Liver (tissue), 8 donors: ENCODE measurements at regions not wholly inside any gene's neighbourhood (a gene's known extent, or its start where the extent isn't known, plus 50 kb on each side); places are given as distances from the start of the nearest gene placed in this dataset.

Source experiments
- DNase-seq: peaks from one replicate; pipeline ENCODE4 v3.0.0-alpha.2; 2017; ENCODE audit warnings: low spot score
- H3K27ac ChIP-seq, 2 donors: one replicate each; pipeline ENCODE4 v1.7.0; 2013; ENCODE audit warnings: inconsistent platforms in 2 of 2, low read length in 2 of 2, control low read depth in 1 of 2, low read depth in 1 of 2, mild to moderate bottlenecking in 1 of 2
- H3K27me3 ChIP-seq, 4 donors: one replicate each; pipeline versions ENCODE4 v1.6.1 to v1.7.0; 2013; ENCODE audit warnings: low read length in 3 of 4, inconsistent platforms in 1 of 4, mild to moderate bottlenecking in 1 of 4, moderate library complexity in 1 of 4; ENCODE audit not compliant: control insufficient read depth in 4 of 4, insufficient read depth in 4 of 4
- H3K36me3 ChIP-seq, 4 donors: one replicate each; pipeline versions ENCODE4 v1.6.1 to v1.7.0; 2013; ENCODE audit warnings: low read length in 3 of 4, mild to moderate bottlenecking in 3 of 4, low read depth in 1 of 4, moderate library complexity in 1 of 4; ENCODE audit not compliant: control insufficient read depth in 4 of 4, insufficient read depth in 3 of 4
- H3K4me1 ChIP-seq, 4 donors: one replicate each; pipeline versions ENCODE4 v1.6.1 to v1.7.0; 2013; ENCODE audit warnings: low read length in 3 of 4, mild to moderate bottlenecking in 3 of 4, moderate library complexity in 1 of 4; ENCODE audit not compliant: control insufficient read depth in 4 of 4, insufficient read depth in 4 of 4
- H3K4me3 ChIP-seq, 3 donors: one replicate each; pipeline versions ENCODE4 v1.6.1 to v1.7.0; 2013; ENCODE audit warnings: low read length in 3 of 3, control low read depth in 1 of 3, low read depth in 1 of 3, mild to moderate bottlenecking in 1 of 3
- H3K9ac ChIP-seq, 2 donors: one replicate each; pipeline ENCODE4 v1.7.0; 2013; ENCODE audit warnings: low read length in 2 of 2, mild to moderate bottlenecking in 2 of 2, moderate library complexity in 2 of 2, control low read depth in 1 of 2, low read depth in 1 of 2
- H3K9me3 ChIP-seq, 4 donors: one replicate each; pipeline versions ENCODE4 v1.6.1 to v1.7.0; 2013; ENCODE audit warnings: low read length in 3 of 4; ENCODE audit not compliant: control insufficient read depth in 4 of 4
- EGR1 ChIP-seq, 2 donors: IDR thresholded peaks; 2 replicates each; pipeline ENCODE4 v1.6.1; 2016 to 2018; ENCODE audit warnings: antibody characterized with exemption in 2 of 2, low read depth in 2 of 2
- FOXA1 ChIP-seq: IDR thresholded peaks from 2 replicates; pipeline ENCODE4 v1.6.1; 2016; ENCODE audit warnings: antibody characterized with exemption
- FOXA2 ChIP-seq: IDR thresholded peaks from 2 replicates; pipeline ENCODE4 v1.6.1; 2016; ENCODE audit warnings: antibody characterized with exemption
- GABPA ChIP-seq, 2 donors: IDR thresholded peaks in 1 of 2; conservative IDR thresholded peaks in 1 of 2; 2 replicates each; pipeline ENCODE4 v1.6.1; 2016; ENCODE audit warnings: antibody characterized with exemption in 2 of 2, mild to moderate bottlenecking in 1 of 2, moderate library complexity in 1 of 2
- HNF4A ChIP-seq, 2 donors: conservative IDR thresholded peaks; 2 replicates each; pipeline ENCODE4 v1.6.1; 2016; ENCODE audit warnings: antibody characterized with exemption in 2 of 2, mild to moderate bottlenecking in 2 of 2
- HNF4G ChIP-seq: IDR thresholded peaks from 2 replicates; pipeline ENCODE4 v1.6.1; 2016; ENCODE audit warnings: antibody characterized with exemption
- JUND ChIP-seq, 2 donors: IDR thresholded peaks; 2 replicates each; pipeline ENCODE4 v1.6.1; 2016; ENCODE audit warnings: antibody characterized with exemption in 2 of 2
- MAX ChIP-seq: IDR thresholded peaks from 2 replicates; pipeline ENCODE4 v1.6.1; 2016; ENCODE audit warnings: antibody characterized with exemption
- NR2F2 ChIP-seq: IDR thresholded peaks from 2 replicates; pipeline ENCODE4 v1.6.1; 2016; ENCODE audit warnings: antibody characterized with exemption
- RAD21 ChIP-seq, 2 donors: IDR thresholded peaks; 2 replicates each; pipeline ENCODE4 v1.6.1; 2016; ENCODE audit warnings: antibody characterized with exemption in 2 of 2, mild to moderate bottlenecking in 2 of 2
- REST ChIP-seq: IDR thresholded peaks from 2 replicates; pipeline ENCODE4 v1.6.1; 2016; ENCODE audit warnings: antibody characterized with exemption, mild to moderate bottlenecking
- RXRA ChIP-seq, 2 donors: IDR thresholded peaks; 2 replicates each; pipeline ENCODE4 v1.6.1; 2017 to 2018; ENCODE audit warnings: antibody characterized with exemption in 2 of 2, mild to moderate bottlenecking in 1 of 2
- SP1 ChIP-seq: IDR thresholded peaks from 2 replicates; pipeline ENCODE4 v1.6.1; 2018; ENCODE audit warnings: antibody characterized with exemption, mild to moderate bottlenecking
- TAF1 ChIP-seq: conservative IDR thresholded peaks from 2 replicates; pipeline ENCODE4 v1.6.1; 2016; ENCODE audit warnings: antibody characterized with exemption, mild to moderate bottlenecking
- YY1 ChIP-seq: IDR thresholded peaks from 2 replicates; pipeline ENCODE4 v1.6.1; 2016; ENCODE audit warnings: antibody characterized with exemption, mild to moderate bottlenecking
- ZBTB33 ChIP-seq: IDR thresholded peaks from 2 replicates; pipeline ENCODE4 v1.6.1; 2016; ENCODE audit warnings: antibody characterized with exemption
- WGBS: extraction: QIAGEN DNeasy Blood & Tissue Kit; methylation state at CpG from one replicate; pipeline ENCODE4 v1.1.7; 2013; 5-methylcytosine and 5-hydroxymethylcytosine counted together
- TF ChIP-seq, protein P1 (sequence below): IDR thresholded peaks from 2 replicates; pipeline ENCODE4 v1.6.1; 2016; ENCODE audit warnings: antibody characterized with exemption
- TF ChIP-seq, protein P2 (sequence below): fragments of 150-350 bp; IDR thresholded peaks from 2 replicates; pipeline ENCODE4 v1.5.1; 2017; ENCODE audit warnings: improper control_type of control experiment, low read depth, low read length; ENCODE audit not compliant: missing input control
- donor health status: healthy.
- donor health status: healthy.
- donor health status: healthy.
- donor health status: healthy.
- donor health status: healthy.

GRCh38 chr2:160696087-160696452 is 202.5 kb upstream of the RBMS1 start:
- Histone ChIP-seq H3K9ac (no peak overlapping the region), H3K27me3 (no peaks in the 10 kb centered on the region), H3K27ac (no peak overlapping the region), H3K36me3 (no peaks in the 10 kb centered on the region), H3K9me3 (no peaks in the 10 kb centered on the region), H3K4me3 (no peak overlapping the region), H3K4me1 (no peaks in the 10 kb centered on the region)
- no peak for TF ChIP-seq HNF4A (conservative IDR thresholded peaks at IDR 0.05)
- no peak for TF ChIP-seq EGR1 (IDR thresholded peaks at IDR 0.05; ENCODE audit: low read depth in 2 of 2)
- no peak for TF ChIP-seq HNF4G
- TF ChIP-seq RXRA (IDR thresholded peaks at IDR 0.05) = no peak
- no peak for TF ChIP-seq MAX
- no peak for TF ChIP-seq SP1
- TF ChIP-seq TAF1 = no peak
- no peak for TF ChIP-seq FOXA1
- TF ChIP-seq JUND (IDR thresholded peaks at IDR 0.05) = no peak
- TF ChIP-seq, protein P1, sequence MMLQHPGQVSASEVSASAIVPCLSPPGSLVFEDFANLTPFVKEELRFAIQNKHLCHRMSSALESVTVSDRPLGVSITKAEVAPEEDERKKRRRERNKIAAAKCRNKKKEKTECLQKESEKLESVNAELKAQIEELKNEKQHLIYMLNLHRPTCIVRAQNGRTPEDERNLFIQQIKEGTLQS = no peak
- TF ChIP-seq, protein P2, sequence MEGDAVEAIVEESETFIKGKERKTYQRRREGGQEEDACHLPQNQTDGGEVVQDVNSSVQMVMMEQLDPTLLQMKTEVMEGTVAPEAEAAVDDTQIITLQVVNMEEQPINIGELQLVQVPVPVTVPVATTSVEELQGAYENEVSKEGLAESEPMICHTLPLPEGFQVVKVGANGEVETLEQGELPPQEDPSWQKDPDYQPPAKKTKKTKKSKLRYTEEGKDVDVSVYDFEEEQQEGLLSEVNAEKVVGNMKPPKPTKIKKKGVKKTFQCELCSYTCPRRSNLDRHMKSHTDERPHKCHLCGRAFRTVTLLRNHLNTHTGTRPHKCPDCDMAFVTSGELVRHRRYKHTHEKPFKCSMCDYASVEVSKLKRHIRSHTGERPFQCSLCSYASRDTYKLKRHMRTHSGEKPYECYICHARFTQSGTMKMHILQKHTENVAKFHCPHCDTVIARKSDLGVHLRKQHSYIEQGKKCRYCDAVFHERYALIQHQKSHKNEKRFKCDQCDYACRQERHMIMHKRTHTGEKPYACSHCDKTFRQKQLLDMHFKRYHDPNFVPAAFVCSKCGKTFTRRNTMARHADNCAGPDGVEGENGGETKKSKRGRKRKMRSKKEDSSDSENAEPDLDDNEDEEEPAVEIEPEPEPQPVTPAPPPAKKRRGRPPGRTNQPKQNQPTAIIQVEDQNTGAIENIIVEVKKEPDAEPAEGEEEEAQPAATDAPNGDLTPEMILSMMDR = no peak
- no peak for TF ChIP-seq RAD21 (IDR thresholded peaks at IDR 0.05)
- TF ChIP-seq ZBTB33 = no peak
- no peak for TF ChIP-seq FOXA2
- TF ChIP-seq GABPA (IDR thresholded peaks at IDR 0.05 in 1 of 2, conservative IDR thresholded peaks at IDR 0.05 in 1 of 2) = no peak
- no peak for TF ChIP-seq YY1
- no peak for TF ChIP-seq NR2F2
- TF ChIP-seq REST = no peak
- 84% methylated on average over 2 of the region's 2 CpGs for WGBS
- no peak for DNase-seq

- Histone ChIP-seq H3K27me3 (no peaks in the 10 kb centered on the region), H3K27ac (no peak overlapping the region), H3K4me1 (no peaks in the 10 kb centered on the region), H3K4me3 (no peak overlapping the region), H3K9ac (no peak overlapping the region), H3K36me3 (no peaks in the 10 kb centered on the region), H3K9me3 (no peaks in the 10 kb centered on the region)
- WGBS = 87% methylated on average over 6 of the region's 6 CpGs
- no peak for DNase-seq
- TF ChIP-seq FOXA2 (no peak), REST (no peak), MAX (no peak), RAD21 (IDR thresholded peaks at IDR 0.05) (no peak), EGR1 (IDR thresholded peaks at IDR 0.05; ENCODE audit: low read depth in 2 of 2) (no peak), GABPA (IDR thresholded peaks at IDR 0.05 in 1 of 2, conservative IDR thresholded peaks at IDR 0.05 in 1 of 2) (no peak), ZBTB33 (no peak), SP1 (no peak), NR2F2 (no peak)
Measured at GRCh38 chr2:160697817-160698216, 204.2 kb upstream of the RBMS1 start.
